Neural progenitor cell (in vitro differentiated cells): ENCODE measurements at regions not wholly inside any gene's neighbourhood (a gene's known extent, or its start where the extent isn't known, plus 50 kb on each side); places are given as distances from the start of the nearest gene placed in this dataset.

Experiments used
- EZH2phosphoT487 ChIP-seq: fragments of 200-600 bp; sonication (generic); IDR thresholded peaks from 2 replicates; pipeline ENCODE4 v1.6.1; 2017; ENCODE audit warnings: antibody characterized with exemption
- TF ChIP-seq, protein P1 (sequence below): fragments of 200-600 bp; sonication (generic); IDR thresholded peaks from 2 replicates; pipeline ENCODE4 v1.5.1; 2017; ENCODE audit warnings: antibody characterized with exemption, mild to moderate bottlenecking

DNA sequence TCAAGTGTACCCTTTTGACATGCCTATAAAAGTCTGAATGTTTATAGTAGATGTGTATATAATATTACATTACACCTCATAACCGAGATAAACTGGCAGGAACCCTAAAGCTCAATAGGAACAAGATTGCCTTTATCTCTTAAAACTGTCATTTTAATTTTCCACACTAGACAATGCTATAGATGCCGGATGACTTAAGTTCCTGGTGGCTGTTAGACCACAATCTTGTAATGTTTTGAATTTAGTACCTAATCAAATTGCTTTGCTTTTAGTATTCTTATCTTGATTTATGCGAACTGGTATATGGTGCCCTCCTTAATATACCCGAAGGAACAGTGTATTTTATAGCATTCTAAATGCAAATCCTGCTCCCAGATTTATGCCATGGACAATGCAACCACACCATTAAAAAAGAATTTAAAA is 1397.0 kb upstream of the ADGRL4 start:
- TF ChIP-seq, protein P1, sequence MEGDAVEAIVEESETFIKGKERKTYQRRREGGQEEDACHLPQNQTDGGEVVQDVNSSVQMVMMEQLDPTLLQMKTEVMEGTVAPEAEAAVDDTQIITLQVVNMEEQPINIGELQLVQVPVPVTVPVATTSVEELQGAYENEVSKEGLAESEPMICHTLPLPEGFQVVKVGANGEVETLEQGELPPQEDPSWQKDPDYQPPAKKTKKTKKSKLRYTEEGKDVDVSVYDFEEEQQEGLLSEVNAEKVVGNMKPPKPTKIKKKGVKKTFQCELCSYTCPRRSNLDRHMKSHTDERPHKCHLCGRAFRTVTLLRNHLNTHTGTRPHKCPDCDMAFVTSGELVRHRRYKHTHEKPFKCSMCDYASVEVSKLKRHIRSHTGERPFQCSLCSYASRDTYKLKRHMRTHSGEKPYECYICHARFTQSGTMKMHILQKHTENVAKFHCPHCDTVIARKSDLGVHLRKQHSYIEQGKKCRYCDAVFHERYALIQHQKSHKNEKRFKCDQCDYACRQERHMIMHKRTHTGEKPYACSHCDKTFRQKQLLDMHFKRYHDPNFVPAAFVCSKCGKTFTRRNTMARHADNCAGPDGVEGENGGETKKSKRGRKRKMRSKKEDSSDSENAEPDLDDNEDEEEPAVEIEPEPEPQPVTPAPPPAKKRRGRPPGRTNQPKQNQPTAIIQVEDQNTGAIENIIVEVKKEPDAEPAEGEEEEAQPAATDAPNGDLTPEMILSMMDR: no peak
- no peak for TF ChIP-seq EZH2phosphoT487
